ENCODE measurements at regions not wholly inside any gene's neighbourhood (a gene's known extent, or its start where the extent isn't known, plus 50 kb on each side); places are given as distances from the start of the nearest gene placed in this dataset.

- H3K36me3 ChIP-seq (ENCODE audit: insufficient read depth, low read length), result no peaks in the 10 kb centered on the region
- H3K4me1 ChIP-seq (ENCODE audit: insufficient read depth, low read length), result peaks cover 30% of the 10 kb centered on the region
- no peaks in the 10 kb centered on the region for H3K9me3 ChIP-seq (ENCODE audit: insufficient read depth, low read length, severe bottlenecking)
- no peak overlapping the region for H3K4me3 ChIP-seq (ENCODE audit: low read depth in 1 of 2, low read length in 2 of 2)
- ATAC-seq (ENCODE audit: insufficient read depth, low read depth) (peak; percentile 65), DNase-seq (peak; percentile 76)
- no peak overlapping the region for H3K9ac ChIP-seq (ENCODE audit: low read depth, low read length)
- TF ChIP-seq CTCF (IDR thresholded peaks at IDR 0.05; ENCODE audit: borderline replicate concordance, extremely low read depth, low read length, poor library complexity, severe bottlenecking) (no peak), EZH2 (IDR thresholded peaks at IDR 0.05; ENCODE audit: borderline replicate concordance, low read depth, low read length, severe bottlenecking) (no peak)
- no peaks in the 10 kb centered on the region for H4K20me1 ChIP-seq (ENCODE audit: insufficient read depth, low read length)
- H3K27me3 ChIP-seq (ENCODE audit: insufficient read depth, low read length, poor library complexity), result no peaks in the 10 kb centered on the region
- no peak overlapping the region for H3K4me2 ChIP-seq (ENCODE audit: insufficient read depth, low read length)
- no peak overlapping the region for H3K27ac ChIP-seq (ENCODE audit: low read length)
- no peak overlapping the region for H2AFZ ChIP-seq (ENCODE audit: low read depth, low read length)
- H3K79me2 ChIP-seq (ENCODE audit: insufficient read depth, low read length), result no peaks in the 10 kb centered on the region
These were observed 122.3 kb upstream of the TBL1X start for GRCh38 chrX:9342561-9343051.

DNA sequence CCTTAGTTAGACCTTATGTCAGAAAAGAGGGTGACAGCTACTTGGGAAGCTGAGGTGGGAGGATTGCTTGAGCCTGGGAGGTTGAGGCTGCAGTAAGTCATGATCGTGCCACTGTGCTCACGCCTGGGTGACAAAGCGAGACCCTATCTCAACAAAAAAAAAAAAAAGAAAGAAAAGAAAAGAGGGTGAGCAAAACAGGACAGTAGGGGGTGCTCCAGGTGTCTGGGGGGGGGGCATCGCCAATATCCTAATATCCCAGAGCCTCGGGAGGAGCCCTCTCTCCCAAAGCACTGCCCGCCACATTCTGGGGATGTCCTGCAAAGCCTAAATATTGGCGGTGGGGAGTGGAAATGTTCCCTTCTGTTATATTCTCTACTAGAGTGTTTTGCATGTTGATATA lies 120.9 kb upstream of the TBL1X start:
- no peak overlapping the region for H3K9ac ChIP-seq (ENCODE audit: low read depth, low read length)
- TF ChIP-seq EZH2 (IDR thresholded peaks at IDR 0.05; ENCODE audit: borderline replicate concordance, low read depth, low read length, severe bottlenecking), result no peak
- TF ChIP-seq CTCF (IDR thresholded peaks at IDR 0.05; ENCODE audit: borderline replicate concordance, extremely low read depth, low read length, poor library complexity, severe bottlenecking), result no peak
- DNase-seq (no peak), ATAC-seq (ENCODE audit: insufficient read depth, low read depth) (no peak)
- H2AFZ ChIP-seq (ENCODE audit: low read depth, low read length), result no peak overlapping the region
- H3K27me3 ChIP-seq (ENCODE audit: insufficient read depth, low read length, poor library complexity), result no peaks in the 10 kb centered on the region
- H4K20me1 ChIP-seq (ENCODE audit: insufficient read depth, low read length), result no peaks in the 10 kb centered on the region
- H3K9me3 ChIP-seq (ENCODE audit: insufficient read depth, low read length, severe bottlenecking), result no peaks in the 10 kb centered on the region
- H3K36me3 ChIP-seq (ENCODE audit: insufficient read depth, low read length), result no peaks in the 10 kb centered on the region
- H3K4me3 ChIP-seq (ENCODE audit: low read depth in 1 of 2, low read length in 2 of 2), result no peak overlapping the region
- H3K4me2 ChIP-seq (ENCODE audit: insufficient read depth, low read length), result no peak overlapping the region
- no peaks in the 10 kb centered on the region for H3K79me2 ChIP-seq (ENCODE audit: insufficient read depth, low read length)
- H3K4me1 ChIP-seq (ENCODE audit: insufficient read depth, low read length), result peaks cover 30% of the 10 kb centered on the region
- H3K27ac ChIP-seq (ENCODE audit: low read length), result no peak overlapping the region

GRCh38 chrX:9345957-9346356 lies 118.9 kb upstream of the TBL1X start:
- Histone ChIP-seq H3K27ac (ENCODE audit: low read length) (no peak overlapping the region), H3K27me3 (ENCODE audit: insufficient read depth, low read length, poor library complexity) (no peaks in the 10 kb centered on the region), H4K20me1 (ENCODE audit: insufficient read depth, low read length) (no peaks in the 10 kb centered on the region), H3K9me3 (ENCODE audit: insufficient read depth, low read length, severe bottlenecking) (no peaks in the 10 kb centered on the region), H2AFZ (ENCODE audit: low read depth, low read length) (no peak overlapping the region), H3K4me1 (ENCODE audit: insufficient read depth, low read length) (peaks cover 18% of the 10 kb centered on the region), H3K4me3 (ENCODE audit: low read depth in 1 of 2, low read length in 2 of 2) (no peak overlapping the region), H3K79me2 (ENCODE audit: insufficient read depth, low read length) (no peaks in the 10 kb centered on the region), H3K4me2 (ENCODE audit: insufficient read depth, low read length) (no peak overlapping the region), H3K36me3 (ENCODE audit: insufficient read depth, low read length) (no peaks in the 10 kb centered on the region), H3K9ac (ENCODE audit: low read depth, low read length) (no peak overlapping the region)
- TF ChIP-seq CTCF (IDR thresholded peaks at IDR 0.05; ENCODE audit: borderline replicate concordance, extremely low read depth, low read length, poor library complexity, severe bottlenecking), result no peak
- no peak for TF ChIP-seq EZH2 (IDR thresholded peaks at IDR 0.05; ENCODE audit: borderline replicate concordance, low read depth, low read length, severe bottlenecking)
- DNase-seq (no peak), ATAC-seq (ENCODE audit: insufficient read depth, low read depth) (no peak)
